HG03565 (cell line): ENCODE measurements at regions not wholly inside any gene's neighbourhood (a gene's known extent, or its start where the extent isn't known, plus 50 kb on each side); places are given as distances from the start of the nearest gene placed in this dataset.

Source experiments
- ATAC-seq: cut with Tn5 transposase; IDR thresholded peaks from one replicate; pipeline ENCODE4 v1.9.1; 2021; ENCODE audit warnings: mild to moderate bottlenecking, moderate library complexity; ENCODE audit not compliant: unreplicated experiment

- no peak for ATAC-seq
Observed at GRCh38 chr13:84542348-84542747, 660.1 kb upstream of the SLITRK1 start.

GRCh38 chr13:84536906-84537305 lies 654.6 kb upstream of the SLITRK1 start:
- ATAC-seq, result no peak

- no peak for ATAC-seq
Observed at GRCh38 chr13:84528408-84529070, 646.3 kb upstream of the SLITRK1 start.

- ATAC-seq, result no peak
Observed at GRCh38 chr13:84525865-84526264, 643.6 kb upstream of the SLITRK1 start.

- ATAC-seq, result no peak
Observed at GRCh38 chr13:84524586-84524985, 642.3 kb upstream of the SLITRK1 start.

GRCh38 chr13:84500016-84500415 lies 617.7 kb upstream of the SLITRK1 start:
- ATAC-seq, result no peak

- ATAC-seq, result no peak
Observed at GRCh38 chr13:84497613-84498012, 615.3 kb upstream of the SLITRK1 start.

- ATAC-seq, result no peak
Observed at GRCh38 chr13:84491952-84492351, 609.7 kb upstream of the SLITRK1 start.

GRCh38 chr13:84487752-84488151 lies 605.5 kb upstream of the SLITRK1 start:
- ATAC-seq, result no peak

- ATAC-seq, result no peak
Observed at GRCh38 chr13:84481958-84482357, 599.7 kb upstream of the SLITRK1 start.

GRCh38 chr13:84479656-84480055 lies 597.4 kb upstream of the SLITRK1 start:
- no peak for ATAC-seq

GRCh38 chr13:84470528-84470927 lies 588.3 kb upstream of the SLITRK1 start:
- no peak for ATAC-seq

GRCh38 chr13:84466461-84466860 lies 584.2 kb upstream of the SLITRK1 start:
- no peak for ATAC-seq

- ATAC-seq, result no peak
Observed at GRCh38 chr13:84460989-84461388, 578.7 kb upstream of the SLITRK1 start.

- ATAC-seq, result no peak
Observed at GRCh38 chr13:84455143-84455905, 573.0 kb upstream of the SLITRK1 start.

GRCh38 chr13:84447640-84447978 lies 565.3 kb upstream of the SLITRK1 start:
- ATAC-seq, result no peak

- no peak for ATAC-seq
Observed at GRCh38 chr13:84446972-84447639, 564.8 kb upstream of the SLITRK1 start.

GRCh38 chr13:84445776-84446175 lies 563.5 kb upstream of the SLITRK1 start:
- no peak for ATAC-seq

GRCh38 chr13:84443463-84443862 lies 561.2 kb upstream of the SLITRK1 start:
- ATAC-seq, result no peak

- ATAC-seq, result no peak
Observed at GRCh38 chr13:84439108-84439507, 556.8 kb upstream of the SLITRK1 start.

GRCh38 chr13:84433024-84433423 lies 550.8 kb upstream of the SLITRK1 start:
- ATAC-seq, result no peak

GRCh38 chr13:84431646-84432045 lies 549.4 kb upstream of the SLITRK1 start:
- ATAC-seq, result no peak
